ENCODE measurements at regions not wholly inside any gene's neighbourhood (a gene's known extent, or its start where the extent isn't known, plus 50 kb on each side); places are given as distances from the start of the nearest gene placed in this dataset.
A peak's percentile ranks its signal among the peaks of the same experiment; 100 is the strongest.

- intact Hi-C loops (cut with DNase I) = no loop called here
These were observed 746.0 kb upstream of the CDH2 start for GRCh38 chr18:28922936-28923335.

GRCh38 chr18:28916456-28916855 is 739.5 kb upstream of the CDH2 start:
- ATAC-seq (ENCODE audit: poor library complexity) (no peak), DNase-seq (no peak)
- intact Hi-C loops (cut with DNase I) = no loop called here

More at GRCh38 chr18:28922936-28923335, 746.0 kb upstream of the CDH2 start:
- no peak for DNase-seq
- ATAC-seq (ENCODE audit: poor library complexity) = no peak

- intact Hi-C loops (cut with DNase I) = no loop called here
- DNase-seq (no peak), ATAC-seq (ENCODE audit: poor library complexity) (no peak)
These were observed 728.6 kb upstream of the CDH2 start for GRCh38 chr18:28905509-28905908.

GRCh38 chr18:28904789-28905364 is 727.9 kb upstream of the CDH2 start:
- intact Hi-C loops (cut with DNase I) = no loop called here
- ATAC-seq (ENCODE audit: poor library complexity) = no peak

GRCh38 chr18:28903306-28903705 is 726.4 kb upstream of the CDH2 start:
- ATAC-seq (ENCODE audit: poor library complexity) = no peak
- intact Hi-C loops (cut with DNase I) = no loop called here
- no peak for DNase-seq

More at GRCh38 chr18:28904789-28905364, 727.9 kb upstream of the CDH2 start:
- DNase-seq = no peak

GRCh38 chr18:28890791-28891190 is 713.9 kb upstream of the CDH2 start:
- intact Hi-C loops (cut with DNase I) = no loop called here
- ATAC-seq (ENCODE audit: poor library complexity) (no peak), DNase-seq (no peak)

- no peak for DNase-seq
These were observed 707.4 kb upstream of the CDH2 start for GRCh38 chr18:28884304-28884703.

GRCh38 chr18:28880856-28881255 is 703.9 kb upstream of the CDH2 start:
- DNase-seq (no peak), ATAC-seq (ENCODE audit: poor library complexity) (no peak)
- intact Hi-C loops (cut with DNase I) = no loop called here

More at GRCh38 chr18:28884304-28884703, 707.4 kb upstream of the CDH2 start:
- intact Hi-C loops (cut with DNase I) = no loop called here
- no peak for ATAC-seq (ENCODE audit: poor library complexity)

GRCh38 chr18:28875059-28875458 is 698.1 kb upstream of the CDH2 start:
- ATAC-seq (ENCODE audit: poor library complexity) = no peak
- no peak for DNase-seq
- intact Hi-C loops (cut with DNase I) = no loop called here

- no peak for ATAC-seq (ENCODE audit: poor library complexity)
- DNase-seq = no peak
- intact Hi-C loops (cut with DNase I) = no loop called here
These were observed 686.5 kb upstream of the CDH2 start for GRCh38 chr18:28863396-28863795.

- ATAC-seq (ENCODE audit: poor library complexity) (peak; percentile 31), DNase-seq (no peak)
- intact Hi-C loops (cut with DNase I) = no loop called here
These were observed 681.3 kb upstream of the CDH2 start for GRCh38 chr18:28858248-28858647.

- DNase-seq = no peak
- ATAC-seq (ENCODE audit: poor library complexity) = no peak
- intact Hi-C loops (cut with DNase I) = no loop called here
These were observed 679.1 kb upstream of the CDH2 start for GRCh38 chr18:28855989-28856388.

- ATAC-seq (ENCODE audit: poor library complexity) (peak; percentile 46), DNase-seq (no peak)
- intact Hi-C loops (cut with DNase I) = no loop called here
These were observed 678.6 kb upstream of the CDH2 start for GRCh38 chr18:28855524-28855923.

GRCh38 chr18:28854964-28855363 is 678.0 kb upstream of the CDH2 start:
- DNase-seq (no peak), ATAC-seq (ENCODE audit: poor library complexity) (peak; percentile 72)
- intact Hi-C loops (cut with DNase I) = no loop called here

GRCh38 chr18:28846958-28847357 is 670.0 kb upstream of the CDH2 start:
- ATAC-seq (ENCODE audit: poor library complexity) = no peak
- intact Hi-C loops (cut with DNase I) = no loop called here

GRCh38 chr18:28837100-28837499 is 660.2 kb upstream of the CDH2 start:
- no peak for ATAC-seq (ENCODE audit: poor library complexity)
- intact Hi-C loops (cut with DNase I) = no loop called here
- no peak for DNase-seq

More at GRCh38 chr18:28846958-28847357, 670.0 kb upstream of the CDH2 start:
- no peak for DNase-seq

GRCh38 chr18:28834889-28835288 is 658.0 kb upstream of the CDH2 start:
- intact Hi-C loops (cut with DNase I) = no loop called here
- ATAC-seq (ENCODE audit: poor library complexity) (no peak), DNase-seq (no peak)

- intact Hi-C loops (cut with DNase I) = no loop called here
- DNase-seq = no peak
- ATAC-seq (ENCODE audit: poor library complexity) = no peak
These were observed 655.0 kb upstream of the CDH2 start for GRCh38 chr18:28831908-28832307.

GRCh38 chr18:28831476-28831875 is 654.5 kb upstream of the CDH2 start:
- intact Hi-C loops (cut with DNase I) = no loop called here
- DNase-seq (no peak), ATAC-seq (ENCODE audit: poor library complexity) (no peak)

- no peak for DNase-seq
- ATAC-seq (ENCODE audit: poor library complexity) = no peak
- intact Hi-C loops (cut with DNase I) = no loop called here
These were observed 649.2 kb upstream of the CDH2 start for GRCh38 chr18:28826107-28826506.

- intact Hi-C loops (cut with DNase I) = no loop called here
- ATAC-seq (ENCODE audit: poor library complexity) (no peak), DNase-seq (no peak)
These were observed 647.2 kb upstream of the CDH2 start for GRCh38 chr18:28824183-28824574.

Data from Right ventricle myocardium superior (tissue), 1 donor.